Mesendoderm (in vitro differentiated cells): ENCODE measurements at regions not wholly inside any gene's neighbourhood (a gene's known extent, or its start where the extent isn't known, plus 50 kb on each side); places are given as distances from the start of the nearest gene placed in this dataset.

ENCODE experiments used
- DNase-seq: peaks from one replicate; pipeline ENCODE4 v3.0.0; 2013
- H2AK5ac ChIP-seq: 2 replicates; pipeline ENCODE4 v1.6.1; 2013; ENCODE audit warnings: low read length, inconsistent platforms
- H2BK120ac ChIP-seq: 2 replicates; pipeline ENCODE4 v1.6.1; 2013; ENCODE audit warnings: low read depth, mild to moderate bottlenecking, low read length, moderate library complexity, mixed read lengths
- H2BK15ac ChIP-seq: replicated peaks from 2 replicates; pipeline ENCODE4 v1.6.1; 2013; ENCODE audit warnings: low read depth, mild to moderate bottlenecking, moderate library complexity
- H2BK5ac ChIP-seq: 2 replicates; pipeline ENCODE4 v1.6.1; 2013; ENCODE audit warnings: low read length, inconsistent platforms
- H3K18ac ChIP-seq: 2 replicates; pipeline ENCODE4 v1.6.1; 2013; ENCODE audit warnings: mild to moderate bottlenecking, low read length, mixed read lengths
- H3K23ac ChIP-seq: one replicate; pipeline ENCODE4 v1.6.1; 2013; ENCODE audit warnings: low read length
- H3K27ac ChIP-seq: 2 replicates; pipeline ENCODE4 v1.5.1; 2013; ENCODE audit warnings: low read depth, mild to moderate bottlenecking, inconsistent platforms, low read length, moderate library complexity
- H3K27me3 ChIP-seq: 2 replicates; pipeline ENCODE4 v1.6.1; 2013; ENCODE audit warnings: low read length, control low read depth, mild to moderate bottlenecking, inconsistent platforms; ENCODE audit not compliant: insufficient read depth, poor library complexity
- H3K36me3 ChIP-seq: 2 replicates; pipeline ENCODE4 v1.6.1; 2013; ENCODE audit warnings: low read length, inconsistent platforms; ENCODE audit not compliant: control insufficient read depth, insufficient read depth
- H3K4ac ChIP-seq: one replicate; pipeline ENCODE4 v1.6.1; 2013; ENCODE audit warnings: low read depth, mild to moderate bottlenecking, low read length, moderate library complexity
- H3K4me1 ChIP-seq: 2 replicates; pipeline ENCODE4 v1.6.1; 2013; ENCODE audit warnings: low read depth, low read length, inconsistent platforms; ENCODE audit not compliant: control insufficient read depth
- H3K4me2 ChIP-seq: 2 replicates; pipeline ENCODE4 v1.6.1; 2013; ENCODE audit warnings: low read length
- H3K4me3 ChIP-seq: 2 replicates; pipeline ENCODE4 v1.5.1; 2013; ENCODE audit warnings: mild to moderate bottlenecking, low read length
- H3K56ac ChIP-seq: one replicate; pipeline ENCODE4 v1.6.1; 2013; ENCODE audit warnings: low read length
- H3K79me1 ChIP-seq: 2 replicates; pipeline ENCODE4 v1.6.1; 2013; ENCODE audit warnings: low read length, inconsistent platforms
- H3K79me2 ChIP-seq: 2 replicates; pipeline ENCODE4 v1.6.1; 2013; ENCODE audit warnings: mild to moderate bottlenecking, low read length; ENCODE audit not compliant: control insufficient read depth, insufficient read depth
- H3K9ac ChIP-seq: 2 replicates; pipeline ENCODE4 v1.6.1; 2013; ENCODE audit warnings: low read length, inconsistent platforms
- H4K5ac ChIP-seq: one replicate; pipeline ENCODE4 v1.6.1; 2013; ENCODE audit warnings: low read length
- H4K8ac ChIP-seq: one replicate; pipeline ENCODE4 v1.6.1; 2013; ENCODE audit warnings: low read depth, mild to moderate bottlenecking, control low read depth, low read length, moderate library complexity
- WGBS: extraction: QIAGEN DNeasy Blood & Tissue Kit; methylation state at CpG from one replicate; pipeline ENCODE4 v1.1.7; 2013; ENCODE audit warnings: low lambda C conversion rate, missing lambda C conversion rate; ENCODE audit not compliant: insufficient coverage; ENCODE audit errors: extremely low coverage; 5-methylcytosine and 5-hydroxymethylcytosine counted together

DNA sequence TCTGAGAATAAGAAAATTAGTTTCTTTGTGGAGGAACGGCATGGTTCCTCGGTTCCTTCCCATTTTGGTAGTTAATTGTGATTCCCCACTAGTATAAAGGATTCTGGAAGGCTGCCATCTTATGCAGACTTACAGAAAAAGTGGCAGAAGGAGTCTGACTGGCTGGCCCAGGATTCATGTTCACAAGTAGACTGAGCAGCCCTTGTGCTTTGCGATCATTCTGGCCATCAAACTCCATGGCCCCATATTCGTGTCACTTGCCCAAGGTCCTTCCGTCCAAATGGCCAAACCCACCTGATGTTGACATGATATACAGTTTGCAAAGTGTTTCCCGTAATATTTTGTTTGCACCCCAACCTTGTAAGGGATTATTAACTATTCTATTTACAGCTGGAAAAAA lies 297.2 kb upstream of the AMIGO2 start:
- Histone ChIP-seq H3K4me3 (no peak overlapping the region), H4K5ac (no peak overlapping the region), H3K27me3 (no peaks in the 10 kb centered on the region), H3K27ac (no peak overlapping the region), H3K4me1 (no peaks in the 10 kb centered on the region), H2BK5ac (no peak overlapping the region), H2BK120ac (no peak overlapping the region), H4K8ac (no peak overlapping the region), H2BK15ac (no peak overlapping the region), H3K4me2 (no peak overlapping the region), H3K4ac (no peak overlapping the region), H3K79me2 (no peaks in the 10 kb centered on the region), H3K9ac (no peak overlapping the region), H2AK5ac (no peak overlapping the region), H3K56ac (no peak overlapping the region), H3K18ac (no peak overlapping the region), H3K23ac (no peak overlapping the region), H3K79me1 (no peaks in the 10 kb centered on the region), H3K36me3 (no peaks in the 10 kb centered on the region)
- WGBS: no CpG with 5 or more reads among the region's 6 CpGs
- DNase-seq: no peak

DNA sequence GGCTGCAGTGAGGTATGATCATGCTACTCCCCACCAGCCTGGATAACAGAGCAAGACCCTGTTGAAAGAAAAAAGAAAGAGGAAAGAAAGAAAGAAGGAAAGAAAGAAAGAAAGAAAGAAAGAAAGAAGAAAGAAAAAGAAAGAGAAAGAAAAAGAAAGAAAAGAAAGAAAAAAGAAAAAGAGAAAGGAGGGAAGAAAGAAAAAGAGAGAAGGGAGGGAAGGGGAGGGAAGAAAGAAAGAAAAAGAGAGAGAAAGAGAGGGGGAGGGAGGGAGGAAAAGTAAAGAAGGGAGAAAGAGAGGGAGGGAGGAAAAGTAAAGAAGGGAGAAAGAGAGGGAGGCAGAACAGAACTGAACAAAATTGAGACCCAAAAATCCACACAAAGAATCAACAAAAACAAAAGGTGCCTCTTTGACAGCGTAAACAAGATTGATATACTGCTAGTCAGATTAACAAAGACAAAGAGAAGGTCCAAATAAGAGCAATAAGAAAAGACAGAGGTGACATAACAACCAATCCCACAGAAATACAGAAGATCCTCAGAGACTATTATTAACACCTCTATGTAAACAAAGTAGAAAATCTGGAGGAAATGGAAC lies 293.9 kb upstream of the AMIGO2 start:
- Histone ChIP-seq H3K4ac (no peak overlapping the region), H3K4me2 (no peak overlapping the region), H3K56ac (no peak overlapping the region), H2AK5ac (no peak overlapping the region), H2BK5ac (no peak overlapping the region), H3K27ac (no peak overlapping the region), H2BK15ac (no peak overlapping the region), H3K27me3 (no peaks in the 10 kb centered on the region), H3K23ac (no peak overlapping the region), H3K79me2 (no peaks in the 10 kb centered on the region), H3K9ac (no peak overlapping the region), H4K5ac (no peak overlapping the region), H3K4me1 (no peaks in the 10 kb centered on the region), H3K79me1 (no peaks in the 10 kb centered on the region), H3K18ac (no peak overlapping the region), H2BK120ac (no peak overlapping the region), H3K4me3 (no peak overlapping the region), H3K36me3 (no peaks in the 10 kb centered on the region), H4K8ac (no peak overlapping the region)
- no peak for DNase-seq
- no CpG with 5 or more reads among the region's 1 CpG for WGBS

GRCh38 chr12:47370421-47370820 lies 290.7 kb upstream of the AMIGO2 start:
- Histone ChIP-seq H4K8ac (no peak overlapping the region), H3K4me2 (no peak overlapping the region), H3K56ac (no peak overlapping the region), H3K79me2 (no peaks in the 10 kb centered on the region), H3K4me1 (no peaks in the 10 kb centered on the region), H2AK5ac (no peak overlapping the region), H3K4me3 (no peak overlapping the region), H4K5ac (no peak overlapping the region), H2BK15ac (no peak overlapping the region), H3K18ac (no peak overlapping the region), H2BK120ac (no peak overlapping the region), H3K27me3 (no peaks in the 10 kb centered on the region), H3K23ac (no peak overlapping the region), H3K79me1 (no peaks in the 10 kb centered on the region), H3K36me3 (no peaks in the 10 kb centered on the region), H2BK5ac (no peak overlapping the region), H3K27ac (no peak overlapping the region), H3K4ac (no peak overlapping the region), H3K9ac (no peak overlapping the region)
- DNase-seq: no peak
- WGBS: no CpG with 5 or more reads among the region's 4 CpGs

GRCh38 chr12:47369085-47369484 lies 289.3 kb upstream of the AMIGO2 start:
- no CpG with 5 or more reads among the region's 4 CpGs for WGBS
- Histone ChIP-seq H2BK15ac (no peak overlapping the region), H2BK120ac (no peak overlapping the region), H3K56ac (no peak overlapping the region), H3K23ac (no peak overlapping the region), H3K4me3 (no peak overlapping the region), H3K4me2 (no peak overlapping the region), H3K79me2 (no peaks in the 10 kb centered on the region), H3K27me3 (no peaks in the 10 kb centered on the region), H4K5ac (no peak overlapping the region), H4K8ac (no peak overlapping the region), H3K4me1 (no peaks in the 10 kb centered on the region), H2AK5ac (no peak overlapping the region), H3K9ac (no peak overlapping the region), H2BK5ac (no peak overlapping the region), H3K27ac (no peak overlapping the region), H3K18ac (no peak overlapping the region), H3K4ac (no peak overlapping the region), H3K36me3 (no peaks in the 10 kb centered on the region), H3K79me1 (no peaks in the 10 kb centered on the region)
- DNase-seq: no peak

DNA sequence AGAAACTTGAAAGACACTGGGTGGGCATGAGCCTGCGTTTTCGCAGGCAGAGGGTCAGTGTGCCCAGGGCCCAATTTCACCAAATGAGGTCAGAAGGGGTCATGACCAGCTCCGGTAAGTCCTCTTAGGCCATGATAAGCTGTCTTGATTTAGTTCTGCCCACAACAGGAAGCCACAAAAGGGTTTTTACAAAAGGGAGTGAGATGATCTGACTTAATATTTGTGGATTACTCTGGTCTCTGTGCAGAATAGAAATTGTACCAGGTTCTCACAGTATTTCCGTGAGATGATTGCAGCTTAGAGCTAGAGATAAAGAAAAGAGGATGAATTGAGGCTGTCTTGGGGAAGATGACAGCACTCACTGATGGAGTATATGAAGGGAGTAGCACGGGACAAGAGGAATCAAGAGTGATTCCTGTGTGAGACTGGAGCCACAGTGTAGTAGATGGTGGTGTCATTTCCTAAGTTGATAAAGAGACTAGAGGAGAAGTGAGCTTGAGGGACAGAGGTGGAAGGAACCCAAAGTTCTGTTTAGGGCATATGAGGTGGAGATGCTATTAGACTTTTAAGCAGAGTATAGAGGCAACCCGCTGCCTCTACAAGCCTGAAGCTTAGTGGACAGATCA lies 288.3 kb upstream of the AMIGO2 start:
- no peaks in the 10 kb centered on the region for H3K4me1 ChIP-seq

GRCh38 chr12:47366579-47366978 lies 286.8 kb upstream of the AMIGO2 start:
- no CpG with 5 or more reads among the region's 2 CpGs for WGBS
- Histone ChIP-seq H3K79me1 (no peaks in the 10 kb centered on the region), H3K56ac (no peak overlapping the region)

More for the DNA sequence above, 288.3 kb upstream of the AMIGO2 start:
- no peak overlapping the region for H3K4me3 ChIP-seq
- H2BK5ac ChIP-seq: no peak overlapping the region
- no peak overlapping the region for H4K8ac ChIP-seq
- H2AK5ac ChIP-seq: no peak overlapping the region
- H3K18ac ChIP-seq: no peak overlapping the region
- no peak overlapping the region for H2BK15ac ChIP-seq
- no peak overlapping the region for H3K9ac ChIP-seq
- H4K5ac ChIP-seq: no peak overlapping the region
- no peaks in the 10 kb centered on the region for H3K79me2 ChIP-seq
- H3K56ac ChIP-seq: no peak overlapping the region
- H3K4me2 ChIP-seq: no peak overlapping the region
- no peak overlapping the region for H3K23ac ChIP-seq
- H3K4ac ChIP-seq: no peak overlapping the region
- H3K36me3 ChIP-seq: no peaks in the 10 kb centered on the region
- no peaks in the 10 kb centered on the region for H3K27me3 ChIP-seq
- DNase-seq: no peak
- H3K27ac ChIP-seq: no peak overlapping the region
- H3K79me1 ChIP-seq: no peaks in the 10 kb centered on the region
- no CpG with 5 or more reads among the region's 6 CpGs for WGBS
- H2BK120ac ChIP-seq: no peak overlapping the region

More at GRCh38 chr12:47366579-47366978, 286.8 kb upstream of the AMIGO2 start:
- peaks cover 3% of the 10 kb centered on the region for H3K4me1 ChIP-seq
- H4K8ac ChIP-seq: no peak overlapping the region
- no peaks in the 10 kb centered on the region for H3K27me3 ChIP-seq
- no peak overlapping the region for H2BK5ac ChIP-seq
- H3K23ac ChIP-seq: no peak overlapping the region
- no peak overlapping the region for H3K9ac ChIP-seq
- H2AK5ac ChIP-seq: no peak overlapping the region
- H3K4me3 ChIP-seq: no peak overlapping the region
- no peak for DNase-seq
- H3K27ac ChIP-seq: no peak overlapping the region
- H3K18ac ChIP-seq: no peak overlapping the region
- H3K79me2 ChIP-seq: no peaks in the 10 kb centered on the region
- H2BK15ac ChIP-seq: no peak overlapping the region
- no peak overlapping the region for H3K4ac ChIP-seq
- H3K4me2 ChIP-seq: no peak overlapping the region
- H3K36me3 ChIP-seq: no peaks in the 10 kb centered on the region
- no peak overlapping the region for H2BK120ac ChIP-seq
- no peak overlapping the region for H4K5ac ChIP-seq
